ENCODE measurements at regions not wholly inside any gene's neighbourhood (a gene's known extent, or its start where the extent isn't known, plus 50 kb on each side); places are given as distances from the start of the nearest gene placed in this dataset.
"Not testable (repeated sequence)": the region's sequence is repeated elsewhere in the genome, so short reads cannot be mapped to it uniquely, and the experiment has no call there.

DNA sequence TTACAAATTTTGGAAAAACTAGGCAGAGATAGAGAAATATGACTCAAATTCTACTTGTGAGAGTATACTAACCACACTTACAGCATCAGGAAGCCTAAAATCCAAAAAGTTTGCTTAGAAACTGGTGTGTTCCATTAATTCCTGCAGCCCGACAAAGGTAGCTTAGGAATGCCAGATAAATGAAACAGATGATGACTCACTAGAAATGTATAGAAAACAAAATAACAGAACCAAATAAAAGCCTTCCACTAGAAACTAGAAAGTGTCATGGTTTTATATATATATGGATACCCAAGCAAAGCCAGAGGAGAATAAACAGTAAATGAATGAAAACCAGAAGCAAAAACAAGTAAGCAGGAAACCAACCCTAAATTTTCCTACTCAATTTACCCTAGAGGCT, 272.2 kb upstream of the PRDM9 start:
- no peak for DNase-seq (ENCODE audit: low read depth)

GRCh38 chr5:23234197-23234596, 273.2 kb upstream of the PRDM9 start:
- no peak for DNase-seq (ENCODE audit: low read depth)

DNA sequence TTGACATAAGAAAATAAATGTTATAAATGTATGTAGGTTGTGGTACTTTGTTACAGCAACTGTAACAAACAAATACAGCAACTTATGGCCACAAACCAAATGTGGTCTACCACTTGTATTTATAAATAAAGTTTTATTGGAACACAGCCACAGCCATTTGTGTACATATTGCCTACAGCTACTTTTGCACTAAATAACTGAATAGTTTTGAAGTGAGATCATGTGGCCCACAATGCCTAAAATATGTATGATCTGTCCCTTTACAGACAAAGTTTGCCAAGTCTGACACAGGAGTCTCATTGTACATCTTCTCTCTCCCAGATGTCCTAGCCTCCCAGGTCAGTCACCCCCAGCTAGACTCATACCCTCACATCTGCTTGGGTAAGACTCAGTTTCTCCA, 283.6 kb upstream of the PRDM9 start:
- DNase-seq (ENCODE audit: low read depth): no peak

DNA sequence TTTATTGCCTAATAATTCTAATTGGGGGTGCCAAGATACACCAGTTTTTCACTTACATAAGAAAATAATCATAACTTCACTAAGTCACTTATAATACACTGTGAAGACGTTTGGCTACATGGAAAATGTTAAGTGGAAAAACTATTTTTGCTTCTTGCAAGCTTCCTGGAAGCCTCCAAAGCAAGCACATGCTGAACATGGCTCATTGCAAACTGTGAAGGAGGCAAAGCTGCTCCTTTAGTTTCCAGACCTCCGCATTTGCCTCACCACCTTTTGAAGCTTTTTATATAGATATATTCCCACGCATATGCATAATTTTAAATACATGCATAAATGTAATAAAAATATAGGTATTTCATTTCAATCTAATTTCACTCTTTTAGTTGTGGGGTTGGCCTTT, 285.6 kb upstream of the PRDM9 start:
- DNase-seq (ENCODE audit: low read depth): no peak

- no peak for DNase-seq (ENCODE audit: low read depth)
These were observed 290.2 kb upstream of the PRDM9 start for GRCh38 chr5:23217159-23217558.

- DNase-seq (ENCODE audit: low read depth): no peak
These were observed 291.1 kb upstream of the PRDM9 start for GRCh38 chr5:23216345-23216744.

DNA sequence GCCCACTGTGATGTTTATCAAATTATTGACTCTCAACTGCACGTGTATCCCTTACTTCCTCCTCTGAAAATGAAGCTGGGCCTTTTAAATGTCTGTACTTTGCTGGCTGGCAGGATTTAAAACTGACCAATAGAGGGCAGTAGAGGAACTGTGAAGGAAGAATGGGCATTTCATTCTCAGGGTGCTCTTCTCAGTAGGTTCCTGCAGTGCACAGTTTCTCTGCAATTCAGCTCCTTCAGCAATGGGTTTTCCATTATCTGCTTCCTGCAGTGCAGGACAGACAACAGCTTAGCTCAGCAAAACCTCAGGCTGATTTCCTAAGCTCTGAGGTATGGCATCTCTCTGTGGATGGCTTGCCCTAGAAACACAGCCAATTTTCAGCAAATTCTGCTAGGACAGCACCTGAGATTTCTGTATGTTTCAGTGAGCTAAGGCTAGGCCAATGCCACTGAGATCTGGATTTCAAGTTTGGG, 298.4 kb upstream of the PRDM9 start:
- DNase-seq (ENCODE audit: low read depth): peak; percentile 19

DNA sequence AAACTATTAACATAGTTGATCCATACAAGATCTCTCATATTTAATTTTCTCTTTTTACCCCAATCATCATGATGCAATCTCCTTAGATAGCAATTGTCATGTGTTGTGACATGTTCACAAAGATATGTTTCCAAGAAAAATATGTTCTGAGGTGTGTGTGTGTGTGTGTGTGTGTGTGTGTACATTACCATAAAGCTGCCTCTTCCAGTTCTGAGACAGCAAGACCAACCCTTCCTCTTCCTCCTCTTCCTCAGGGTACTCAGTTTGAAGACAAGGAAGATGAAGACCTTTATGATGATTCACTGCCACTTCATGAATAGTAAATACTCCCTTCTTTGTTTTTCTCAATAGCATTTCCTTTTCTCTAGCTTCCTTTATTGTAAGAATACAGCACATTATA, 303.3 kb upstream of the PRDM9 start:
- no peak for DNase-seq (ENCODE audit: low read depth)

DNA sequence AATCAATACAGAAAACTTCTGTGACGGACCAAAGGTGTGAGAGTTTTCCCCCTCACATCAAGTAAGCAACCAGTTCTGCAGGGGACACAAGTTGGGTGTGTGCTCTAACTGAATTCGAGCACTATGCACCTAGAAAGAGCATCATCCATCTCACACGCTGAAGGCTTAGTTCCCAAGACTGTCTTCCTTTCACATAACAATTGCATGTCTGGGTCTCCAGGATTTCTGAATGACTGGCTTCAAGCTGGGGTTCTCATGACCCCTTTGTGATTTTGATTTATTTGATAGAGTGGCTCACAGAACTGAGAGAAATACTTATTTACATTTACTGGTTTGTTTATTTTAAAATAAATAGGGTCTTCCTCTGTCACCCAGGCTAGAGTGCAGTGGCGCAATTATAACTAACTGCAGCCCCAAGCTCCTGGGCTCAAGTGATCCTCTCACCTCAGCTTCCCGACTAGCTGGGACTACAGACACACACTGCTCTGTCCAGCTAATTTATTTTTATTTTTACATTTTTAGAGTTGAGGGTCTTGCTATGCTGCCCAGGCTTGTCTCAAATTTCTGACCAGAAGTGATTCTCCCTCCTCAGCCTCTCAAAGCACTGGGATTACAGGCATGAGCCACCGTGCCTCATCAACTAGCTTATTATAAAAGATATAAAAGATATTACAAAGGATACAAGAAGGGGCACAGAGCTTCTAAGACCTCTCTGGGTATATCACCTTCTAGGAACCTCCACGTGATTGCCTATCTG, 316.7 kb upstream of the CDH12 start:
- DNase-seq (ENCODE audit: low read depth): no peak

DNA sequence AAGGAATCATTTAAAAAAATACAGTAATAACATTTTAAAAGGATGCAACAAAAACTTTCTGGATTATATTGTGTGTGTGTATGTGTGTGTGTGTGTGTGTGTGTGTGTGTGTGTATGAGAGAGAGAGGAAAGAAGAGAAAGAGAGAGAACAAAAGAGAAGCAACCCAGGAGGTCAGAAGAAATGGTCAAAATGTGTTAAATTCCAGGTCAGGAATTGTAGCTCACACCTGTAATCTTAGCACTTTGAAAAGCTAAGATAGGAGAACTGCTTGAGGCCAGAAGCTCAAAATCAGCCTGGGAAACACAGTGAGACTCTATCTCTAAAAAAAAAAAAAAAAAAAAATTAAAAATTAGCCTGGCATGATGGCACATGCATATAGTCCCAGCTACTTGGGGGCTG, 311.8 kb upstream of the CDH12 start:
- DNase-seq (ENCODE audit: low read depth): no peak

DNA sequence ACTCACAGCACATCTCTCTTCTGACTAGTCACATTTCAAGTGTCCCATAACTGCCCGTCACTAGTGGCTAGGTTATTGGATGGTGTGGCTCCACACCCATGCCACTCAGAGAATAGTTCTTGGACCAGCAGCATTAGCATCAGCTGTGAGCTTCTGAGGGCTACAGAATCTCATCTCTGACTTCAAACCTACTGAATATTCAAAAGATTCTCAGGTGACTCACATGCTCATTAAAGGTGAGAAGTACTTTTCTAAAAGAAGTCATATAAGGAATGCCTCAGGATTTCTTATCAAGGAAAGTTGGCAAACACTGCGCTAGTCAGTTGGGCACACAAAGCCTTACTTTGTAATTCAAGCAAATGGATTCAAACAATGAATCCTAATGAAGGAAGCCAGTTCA, 305.0 kb upstream of the CDH12 start:
- no peak for DNase-seq (ENCODE audit: low read depth)

DNA sequence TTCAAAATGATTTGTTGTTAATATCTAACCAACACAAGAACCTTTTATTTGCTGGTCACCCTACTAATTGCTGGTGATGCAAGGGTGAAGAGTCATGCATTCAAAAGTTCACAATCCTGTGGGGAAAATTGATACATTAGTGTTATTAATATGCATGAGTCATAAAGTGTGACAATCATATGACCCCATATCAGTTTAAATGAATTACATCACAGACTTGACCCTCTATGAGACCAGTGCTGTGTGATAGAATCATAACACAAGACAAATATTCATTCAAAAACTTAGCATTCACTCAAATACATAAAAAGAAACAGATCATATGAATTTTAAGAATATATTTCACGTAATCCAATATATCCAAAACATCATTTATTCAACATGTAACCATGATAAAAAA, 304.6 kb upstream of the CDH12 start:
- no peak for DNase-seq (ENCODE audit: low read depth)

DNA sequence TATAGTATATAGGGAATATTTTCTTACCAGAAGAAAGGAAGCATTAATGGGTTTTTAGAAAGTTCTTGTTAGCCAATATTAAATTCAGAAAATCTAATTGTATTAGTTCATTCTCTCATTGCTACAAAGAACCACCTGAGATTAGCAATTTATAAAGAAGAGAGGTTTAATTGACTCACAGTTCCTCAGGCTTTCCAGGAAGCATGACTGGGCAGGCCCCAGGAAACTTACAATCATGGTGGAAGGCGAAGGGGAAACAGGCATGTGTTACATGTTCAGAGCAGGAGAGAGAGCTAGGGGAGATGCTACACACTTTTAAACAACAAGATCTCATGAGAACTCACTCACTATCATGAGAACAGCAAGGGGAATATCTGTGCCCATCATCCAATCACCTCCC, 304.0 kb upstream of the CDH12 start:
- DNase-seq (ENCODE audit: low read depth): no peak

- DNase-seq (ENCODE audit: low read depth): no peak
These were observed 294.5 kb upstream of the CDH12 start for GRCh38 chr5:23147625-23148024.

DNA sequence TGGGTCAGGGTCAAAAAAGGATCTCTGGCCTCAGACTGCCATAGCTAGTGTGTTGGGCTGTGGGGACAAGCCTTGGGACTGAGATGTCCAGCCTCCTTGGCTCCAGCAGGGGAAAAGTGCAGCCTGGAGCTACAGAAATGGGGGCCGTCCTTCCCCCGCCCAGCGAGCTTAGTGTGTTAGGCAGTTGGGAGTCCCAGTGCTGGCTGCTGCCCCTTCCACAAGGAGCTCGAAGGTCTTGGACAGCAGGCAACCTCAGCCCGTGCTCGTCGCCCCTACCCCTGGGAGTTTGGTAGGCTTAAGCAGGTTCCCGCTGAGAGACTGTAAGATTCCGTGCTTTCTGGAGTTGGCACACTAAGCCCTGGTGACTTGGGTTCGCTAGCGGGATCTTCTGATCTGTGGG, 293.0 kb upstream of the CDH12 start:
- DNase-seq (ENCODE audit: low read depth): no peak

GRCh38 chr5:23139338-23140171, 286.4 kb upstream of the CDH12 start:
- peak; percentile 3 for DNase-seq (ENCODE audit: low read depth)

GRCh38 chr5:23136958-23137357, 283.8 kb upstream of the CDH12 start:
- no peak for DNase-seq (ENCODE audit: low read depth)

DNA sequence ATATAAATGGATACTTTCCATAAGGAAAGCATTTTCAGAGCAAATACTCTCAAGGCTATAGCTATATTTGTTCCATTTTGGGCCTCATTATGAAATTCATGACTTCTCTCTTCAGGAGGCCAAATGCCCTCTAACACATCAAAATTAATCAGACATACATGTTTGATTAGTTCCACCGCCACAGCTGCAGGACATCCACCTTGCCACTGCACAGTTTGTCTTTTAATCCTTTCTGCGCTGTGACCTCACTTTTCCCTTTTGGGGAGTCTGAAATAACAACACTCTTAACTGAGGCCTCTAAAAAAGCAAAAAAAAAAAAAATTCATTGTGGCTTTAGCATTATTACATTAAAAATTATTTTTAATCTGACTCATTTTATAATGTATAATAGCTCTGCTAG, 279.1 kb upstream of the CDH12 start:
- no peak for DNase-seq (ENCODE audit: low read depth)

- DNase-seq (ENCODE audit: low read depth): no peak
These were observed 259.1 kb upstream of the CDH12 start for GRCh38 chr5:23112237-23112636.

DNA sequence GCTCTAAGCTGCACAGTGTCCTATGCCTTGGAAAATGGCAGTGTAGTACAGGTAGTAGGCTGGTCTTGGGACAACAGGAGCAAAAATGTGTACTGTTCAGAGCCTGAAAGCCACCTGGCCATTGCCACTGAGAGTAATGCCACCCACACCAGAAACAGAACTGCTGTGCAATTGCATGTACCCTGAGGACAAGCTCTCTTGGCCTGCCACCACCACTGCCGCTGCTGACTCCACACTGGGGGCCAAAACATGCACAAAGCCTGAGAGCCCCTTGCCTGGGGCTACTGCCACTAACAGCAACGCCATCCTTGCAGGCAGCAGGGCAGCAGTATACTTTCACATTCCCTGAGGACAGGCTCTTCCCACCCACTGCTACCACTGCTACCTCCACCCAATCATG, 251.9 kb upstream of the CDH12 start:
- DNase-seq (ENCODE audit: low read depth): no peak

- DNase-seq (ENCODE audit: low read depth): no peak
These were observed 250.4 kb upstream of the CDH12 start for GRCh38 chr5:23103566-23103965.

DNA sequence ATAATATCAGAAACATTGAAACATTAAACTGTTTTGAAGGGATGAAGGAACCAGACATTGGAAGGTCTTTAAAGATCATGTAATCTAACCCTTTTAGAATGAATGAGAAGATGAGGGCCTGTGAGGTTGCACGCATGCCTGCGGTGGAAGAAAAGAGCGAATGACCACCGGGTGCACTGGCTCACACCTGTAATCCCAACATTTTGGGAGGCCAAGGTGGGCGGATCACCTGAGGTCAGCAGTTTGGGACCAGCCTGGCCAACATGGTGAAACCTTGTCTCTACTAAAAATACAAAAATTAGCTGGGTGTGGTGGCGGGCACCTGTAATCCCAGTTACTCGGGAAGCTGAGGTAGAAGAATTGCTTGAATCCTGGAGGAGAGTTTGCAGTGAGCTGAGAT, 242.3 kb upstream of the CDH12 start:
- not testable (repeated sequence) for DNase-seq (ENCODE audit: low read depth)

DNA sequence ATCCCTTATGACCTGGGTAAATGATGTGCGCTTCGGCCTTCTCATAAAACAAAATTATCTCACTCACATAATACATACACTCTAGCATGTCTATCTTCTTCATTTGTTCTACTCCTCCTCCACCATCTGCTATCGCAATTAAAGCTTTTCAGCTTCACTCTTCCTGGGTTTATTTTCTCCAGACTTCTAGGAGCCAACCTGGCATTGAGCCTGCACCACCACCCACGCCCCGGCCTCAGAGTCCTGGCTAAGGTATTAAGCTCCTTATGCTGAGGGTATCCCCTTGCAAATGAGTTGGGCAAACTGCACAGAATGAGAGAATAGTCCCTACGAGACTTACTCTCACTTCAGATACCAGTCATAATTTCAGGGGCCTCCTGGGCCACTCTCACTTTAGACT, 236.1 kb upstream of the CDH12 start:
- DNase-seq (ENCODE audit: low read depth): no peak

DNA sequence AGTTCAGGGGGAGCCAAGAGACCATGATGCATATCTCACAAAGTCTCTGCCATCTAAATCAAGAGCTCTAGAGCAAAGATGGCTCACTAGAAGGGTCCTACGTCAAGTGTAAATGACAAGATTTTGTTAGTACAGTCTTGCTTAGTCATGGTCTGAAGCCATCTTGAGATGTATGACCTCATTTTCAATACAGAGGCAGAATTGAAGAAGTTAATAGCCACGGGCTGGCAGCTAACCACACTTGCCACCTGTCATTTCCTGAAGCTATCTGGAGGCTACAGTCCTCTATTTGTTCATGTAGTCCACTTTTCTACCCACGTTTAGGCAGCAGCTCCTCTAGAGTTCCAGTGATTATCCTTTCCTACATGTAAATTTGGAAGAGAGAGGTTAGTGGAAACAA, 231.7 kb upstream of the CDH12 start:
- DNase-seq (ENCODE audit: low read depth): no peak
